CD4-positive, alpha-beta T cell (primary cell): ENCODE measurements at regions not wholly inside any gene's neighbourhood (a gene's known extent, or its start where the extent isn't known, plus 50 kb on each side); places are given as distances from the start of the nearest gene placed in this dataset.

Experiments
- ATAC-seq: fragments of 200-7000 bp; cut with Tn5 transposase; one replicate; pipeline ENCODE4 v1.10.0; 2022; ENCODE audit warnings: mild to moderate bottlenecking; ENCODE audit not compliant: poor library complexity
- CTCF ChIA-PET: fragments of 350-600 bp; sonication (Branson Sonifier 250); formaldehyde crosslinking; loops from one replicate; lab custom pipeline; 2021; ENCODE audit warnings: antibody characterized with exemption, inconsistent platforms; lab: Charles Lee
- POLR2A ChIA-PET: fragments of 350-600 bp; sonication (Branson Sonifier 250); formaldehyde crosslinking; loops from one replicate; lab custom pipeline; 2021; ENCODE audit warnings: antibody characterized with exemption, inconsistent platforms; lab: Charles Lee
- DNase-seq, 14 experiments: peaks; one replicate each; pipeline ENCODE4 v3.0.0-alpha.2; 2013 to 2020; ENCODE audit warnings: mixed read lengths in 2 of 14
- H3K27ac ChIP-seq, 2 donors: one replicate each; pipeline versions ENCODE4 v1.5.1 to v1.7.0; 2013; ENCODE audit warnings: low read length in 2 of 2, low read depth in 1 of 2, mild to moderate bottlenecking in 1 of 2
- H3K27me3 ChIP-seq, 2 experiments: 1 replicate in 1 of 2; 2 replicates in 1 of 2; pipeline versions ENCODE4 v1.6.1 to v1.7.0; 2013; ENCODE audit warnings: low read length in 2 of 2, control low read depth in 1 of 2, mild to moderate bottlenecking in 1 of 2, moderate library complexity in 1 of 2; ENCODE audit not compliant: insufficient read depth in 2 of 2, control insufficient read depth in 1 of 2
- H3K36me3 ChIP-seq: one replicate; pipeline ENCODE4 v1.6.1; 2013; ENCODE audit warnings: low read length, control low read depth; ENCODE audit not compliant: insufficient read depth
- H3K4me1 ChIP-seq: one replicate; pipeline ENCODE4 v1.6.1; 2013; ENCODE audit warnings: low read length, control low read depth; ENCODE audit not compliant: insufficient read depth
- H3K4me3 ChIP-seq: one replicate; pipeline ENCODE4 v1.5.1; 2013; ENCODE audit warnings: mild to moderate bottlenecking, low read length, moderate library complexity
- H3K9me3 ChIP-seq, 2 experiments: 1 replicate in 1 of 2; 2 replicates in 1 of 2; pipeline versions ENCODE4 v1.6.1 to v1.7.0; 2013; ENCODE audit warnings: low read length in 2 of 2, mild to moderate bottlenecking in 2 of 2, control low read depth in 1 of 2, moderate library complexity in 1 of 2; ENCODE audit not compliant: control insufficient read depth in 1 of 2, insufficient read depth in 1 of 2
- H3K27ac Mint-ChIP-seq: one replicate; pipeline ENCODE4 v1.8.0; 2020; ENCODE audit warnings: mixed read lengths
- H3K27me3 Mint-ChIP-seq: one replicate; pipeline ENCODE4 v1.8.0; 2021; ENCODE audit warnings: mixed read lengths
- H3K36me3 Mint-ChIP-seq: one replicate; pipeline ENCODE4 v1.8.0; 2021; ENCODE audit warnings: low read depth, mixed read lengths
- H3K4me1 Mint-ChIP-seq: one replicate; pipeline ENCODE4 v1.8.0; 2021; ENCODE audit warnings: low read depth, mixed read lengths
- H3K4me3 Mint-ChIP-seq: one replicate; pipeline ENCODE4 v1.8.0; 2020; ENCODE audit warnings: mild to moderate bottlenecking, mixed read lengths
- H3K9me3 Mint-ChIP-seq: one replicate; pipeline ENCODE4 v1.8.0; 2020; ENCODE audit warnings: mixed read lengths
- intact Hi-C, 2 experiments: fragments of 100-400 bp; cut with DNase I in 1 of 2; cut with micrococcal nuclease in 1 of 2; formaldehyde crosslinking; loops; one replicate each; pipeline versions ENCODE4 v1.15.1 to v1.9.0; 2023 to 2025; cut with DNase I, micrococcal nuclease
- TF ChIP-seq, protein P1 (sequence below): fragments of 200-600 bp; IDR thresholded peaks from one replicate; pipeline ENCODE4 v1.8.0; 2022; ENCODE audit warnings: antibody characterized with exemption, mild to moderate bottlenecking

DNA sequence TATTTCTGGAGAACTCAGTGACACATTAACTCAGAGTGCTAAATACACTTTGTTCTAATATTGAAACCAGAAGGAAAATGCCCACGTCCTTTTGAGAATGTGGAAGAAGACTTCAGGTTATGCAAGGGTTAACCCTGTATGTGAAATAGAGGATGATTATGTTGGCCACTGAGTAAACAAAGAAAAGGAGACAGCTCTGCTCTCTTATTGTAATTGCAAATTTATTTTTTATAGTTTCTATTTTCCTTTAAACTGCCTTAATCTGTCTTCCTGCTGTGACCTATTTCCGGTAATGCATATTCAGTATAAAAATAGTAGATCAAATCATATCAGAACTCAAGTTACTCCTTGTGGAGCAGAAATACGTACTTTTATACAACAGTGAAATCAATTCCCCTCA is 1239.2 kb downstream of the ROBO2 start:
- Mint-ChIP-seq H3K27ac (no peak overlapping the region), H3K9me3 (peaks cover 9% of the 10 kb centered on the region), H3K27me3 (no peaks in the 10 kb centered on the region), H3K4me3 (no peak overlapping the region), H3K36me3 (no peaks in the 10 kb centered on the region), H3K4me1 (no peaks in the 10 kb centered on the region)
- Histone ChIP-seq H3K4me3 (no peak overlapping the region), H3K9me3 (peaks cover 7 to 12% of the 10 kb centered on the region in 2 experiments), H3K27ac (no peak overlapping the region), H3K4me1 (no peaks in the 10 kb centered on the region), H3K36me3 (no peaks in the 10 kb centered on the region), H3K27me3 (no peaks in the 10 kb centered on the region)
- DNase-seq (no peak), ATAC-seq (no peak)
- intact Hi-C loops = no loop called here
- CTCF ChIA-PET = no interaction called here
- TF ChIP-seq, protein P1, sequence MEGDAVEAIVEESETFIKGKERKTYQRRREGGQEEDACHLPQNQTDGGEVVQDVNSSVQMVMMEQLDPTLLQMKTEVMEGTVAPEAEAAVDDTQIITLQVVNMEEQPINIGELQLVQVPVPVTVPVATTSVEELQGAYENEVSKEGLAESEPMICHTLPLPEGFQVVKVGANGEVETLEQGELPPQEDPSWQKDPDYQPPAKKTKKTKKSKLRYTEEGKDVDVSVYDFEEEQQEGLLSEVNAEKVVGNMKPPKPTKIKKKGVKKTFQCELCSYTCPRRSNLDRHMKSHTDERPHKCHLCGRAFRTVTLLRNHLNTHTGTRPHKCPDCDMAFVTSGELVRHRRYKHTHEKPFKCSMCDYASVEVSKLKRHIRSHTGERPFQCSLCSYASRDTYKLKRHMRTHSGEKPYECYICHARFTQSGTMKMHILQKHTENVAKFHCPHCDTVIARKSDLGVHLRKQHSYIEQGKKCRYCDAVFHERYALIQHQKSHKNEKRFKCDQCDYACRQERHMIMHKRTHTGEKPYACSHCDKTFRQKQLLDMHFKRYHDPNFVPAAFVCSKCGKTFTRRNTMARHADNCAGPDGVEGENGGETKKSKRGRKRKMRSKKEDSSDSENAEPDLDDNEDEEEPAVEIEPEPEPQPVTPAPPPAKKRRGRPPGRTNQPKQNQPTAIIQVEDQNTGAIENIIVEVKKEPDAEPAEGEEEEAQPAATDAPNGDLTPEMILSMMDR = no peak
- POLR2A ChIA-PET = no interaction called here

DNA sequence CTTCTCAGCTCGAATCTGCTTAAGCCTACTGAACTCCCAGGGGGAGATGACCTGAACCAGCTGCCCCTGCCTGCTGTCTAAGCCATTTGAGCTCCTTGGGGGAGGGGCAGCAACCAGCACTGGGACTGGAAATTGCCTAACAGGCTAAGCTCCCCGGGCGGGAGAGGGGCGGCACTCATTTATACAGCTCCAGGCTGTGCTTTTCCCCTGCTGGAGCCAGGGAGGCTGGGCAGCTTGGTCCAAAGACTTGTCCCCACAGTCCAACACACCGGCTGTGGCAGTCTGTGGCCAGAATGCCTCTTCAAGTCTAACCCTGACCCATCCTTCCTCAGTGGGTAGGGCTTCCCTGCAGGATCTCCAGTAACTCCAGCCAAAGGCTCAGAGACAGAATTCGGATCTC is 1241.5 kb downstream of the ROBO2 start:
- no peak overlapping the region for H3K4me3 Mint-ChIP-seq
- ChIA-PET POLR2A (no interaction called here), CTCF (no interaction called here)
- no peak overlapping the region for H3K4me3 ChIP-seq
- H3K4me1 ChIP-seq = no peaks in the 10 kb centered on the region
- TF ChIP-seq, protein P1 = no peak
- intact Hi-C loops = no loop called here
- no peaks in the 10 kb centered on the region for H3K27me3 Mint-ChIP-seq
- no peaks in the 10 kb centered on the region for H3K27me3 ChIP-seq
- H3K9me3 ChIP-seq = peaks cover 7 to 12% of the 10 kb centered on the region in 2 experiments
- no peak overlapping the region for H3K27ac Mint-ChIP-seq
- H3K4me1 Mint-ChIP-seq = no peaks in the 10 kb centered on the region
- H3K27ac ChIP-seq = no peak overlapping the region
- ATAC-seq = no peak
- no peaks in the 10 kb centered on the region for H3K36me3 ChIP-seq
- no peaks in the 10 kb centered on the region for H3K36me3 Mint-ChIP-seq
- no peak for DNase-seq
- H3K9me3 Mint-ChIP-seq = peaks cover 9% of the 10 kb centered on the region

DNA sequence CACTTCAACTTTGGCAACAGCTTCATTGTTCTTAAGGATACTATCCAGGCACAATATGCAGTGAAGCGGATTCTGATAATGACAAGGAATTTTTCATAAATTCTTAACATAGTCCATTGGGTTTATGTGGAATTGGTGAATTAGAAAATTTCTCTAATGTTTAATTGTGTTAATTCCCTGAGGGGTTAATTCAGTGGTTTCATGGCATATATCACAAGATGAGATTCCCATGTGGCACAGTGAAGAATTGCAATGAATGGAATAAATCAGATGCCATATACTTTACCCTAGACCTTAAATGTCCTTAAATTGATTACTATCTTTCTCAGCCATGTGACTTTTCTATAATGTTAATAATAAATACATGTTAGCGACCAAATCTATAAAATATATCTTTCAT is 1244.1 kb downstream of the ROBO2 start:
- H3K4me3 Mint-ChIP-seq = no peak overlapping the region
- H3K4me1 Mint-ChIP-seq = no peaks in the 10 kb centered on the region
- CTCF ChIA-PET = no interaction called here
- Histone ChIP-seq H3K9me3 (peaks cover 7 to 12% of the 10 kb centered on the region in 2 experiments), H3K36me3 (no peaks in the 10 kb centered on the region), H3K4me1 (no peaks in the 10 kb centered on the region), H3K27me3 (no peaks in the 10 kb centered on the region), H3K4me3 (no peak overlapping the region), H3K27ac (no peak overlapping the region)
- no peaks in the 10 kb centered on the region for H3K36me3 Mint-ChIP-seq
- POLR2A ChIA-PET = no interaction called here
- intact Hi-C loops = no loop called here
- TF ChIP-seq, protein P1 = no peak
- no peak overlapping the region for H3K27ac Mint-ChIP-seq
- H3K9me3 Mint-ChIP-seq = peaks cover 10% of the 10 kb centered on the region
- no peak for ATAC-seq
- no peak for DNase-seq
- no peaks in the 10 kb centered on the region for H3K27me3 Mint-ChIP-seq
